Superior temporal gyrus (tissue), 1 donor: ENCODE measurements at regions not wholly inside any gene's neighbourhood (a gene's known extent, or its start where the extent isn't known, plus 50 kb on each side); places are given as distances from the start of the nearest gene placed in this dataset.
A peak's percentile ranks its signal among the peaks of the same experiment; 100 is the strongest.

Experiments
- DNase-seq: peaks from one replicate; pipeline ENCODE4 v3.0.0-alpha.2; 2016; ENCODE audit errors: extremely low spot score

- no peak for DNase-seq
Observed at GRCh38 chr1:36576551-36577110, 93.9 kb upstream of the CSF3R start.

DNA sequence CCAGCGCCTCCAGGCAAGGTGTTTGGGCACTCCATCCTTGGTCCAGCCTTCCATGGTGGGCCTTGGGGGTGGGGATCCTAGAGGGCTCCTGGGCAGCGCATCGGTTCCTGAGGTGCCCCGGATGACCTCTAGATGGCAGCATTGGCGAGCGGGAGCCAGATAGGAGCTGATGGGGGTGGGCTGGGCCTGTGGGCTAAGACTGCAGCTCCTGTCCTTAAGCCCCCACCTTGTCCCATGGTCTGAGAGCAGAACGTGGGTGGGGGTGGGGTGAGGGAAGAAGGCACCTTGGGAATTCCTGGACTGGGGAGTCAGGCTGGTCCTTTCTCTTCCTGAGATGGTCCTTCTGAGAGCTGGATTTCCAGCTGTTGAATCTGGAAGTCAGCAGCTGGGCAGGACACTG, 93.4 kb upstream of the CSF3R start:
- DNase-seq, result peak; percentile 68

DNA sequence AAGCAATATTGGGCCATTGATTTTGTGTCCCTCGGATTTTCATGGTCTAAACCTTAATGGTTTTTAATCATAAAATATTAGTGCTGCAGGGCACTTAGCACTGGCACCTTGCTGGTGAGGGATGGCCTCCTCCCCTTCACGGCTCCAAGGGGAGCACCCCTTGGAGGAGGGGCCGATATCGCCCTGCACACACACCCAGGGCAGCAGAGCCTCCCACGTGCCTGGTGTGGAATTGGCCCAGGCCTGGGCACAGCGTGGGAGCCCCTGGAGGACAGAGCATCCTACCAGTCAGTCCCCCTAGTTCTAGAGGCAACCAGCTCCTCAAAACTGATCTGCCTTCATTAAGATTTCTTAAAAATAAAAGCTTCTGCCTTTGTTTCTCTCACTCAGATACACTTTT, 90.7 kb upstream of the CSF3R start:
- no peak for DNase-seq

- no peak for DNase-seq
Observed at GRCh38 chr1:36572906-36573305, 90.2 kb upstream of the CSF3R start.

DNA sequence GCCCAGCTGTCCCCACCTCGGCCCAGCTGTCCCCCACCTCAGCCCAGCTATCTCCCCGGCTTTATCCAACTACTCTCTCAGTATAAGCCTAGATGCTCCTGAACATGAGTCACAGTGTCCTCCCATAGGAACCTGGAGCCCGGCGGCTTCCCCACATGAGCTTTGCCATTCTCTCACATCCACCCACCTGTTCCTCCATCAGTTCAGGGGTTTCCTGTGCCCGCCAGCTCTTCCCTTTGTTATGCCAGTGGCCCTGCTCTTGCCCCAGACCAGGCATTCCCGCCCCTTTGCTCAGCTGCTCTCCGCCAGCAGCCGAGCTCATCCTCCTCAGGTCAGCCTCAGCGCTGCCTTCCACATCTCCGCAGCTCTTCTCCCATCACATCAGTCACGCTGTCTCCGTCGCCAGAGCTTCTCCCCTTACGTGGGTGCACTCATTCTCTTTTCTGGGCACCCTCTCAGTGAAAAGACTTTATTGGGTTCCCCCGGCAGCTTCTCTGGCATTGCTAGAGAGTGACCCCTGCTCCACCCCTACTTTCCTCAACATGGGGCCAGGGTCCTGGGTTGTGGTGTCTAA, 89.5 kb upstream of the CSF3R start:
- no peak for DNase-seq

GRCh38 chr1:36571106-36571505, 88.4 kb upstream of the CSF3R start:
- no peak for DNase-seq

GRCh38 chr1:36570478-36571060, 87.9 kb upstream of the CSF3R start:
- DNase-seq, result no peak

DNA sequence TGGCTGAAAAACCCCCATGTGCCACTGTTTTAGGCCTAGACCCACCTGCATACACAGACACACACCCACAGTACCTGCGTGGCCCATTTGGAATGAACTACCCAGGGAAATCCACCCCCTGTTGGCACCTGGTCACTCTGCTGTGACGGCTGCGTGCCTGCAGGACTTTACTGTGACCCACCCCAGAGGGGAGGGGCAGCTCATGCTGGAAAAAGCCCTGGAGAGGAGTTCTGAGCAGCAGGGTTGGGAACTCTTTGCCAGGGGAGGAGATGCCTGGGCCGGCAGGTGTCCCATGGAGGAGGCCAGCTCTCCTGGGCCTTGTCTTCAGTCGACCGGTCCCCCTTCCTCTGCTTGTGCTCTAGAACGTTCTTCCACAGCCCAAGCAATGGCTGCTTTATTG, 87.3 kb upstream of the CSF3R start:
- no peak for DNase-seq

GRCh38 chr1:36567601-36568341, 85.1 kb upstream of the CSF3R start:
- DNase-seq, result no peak

- DNase-seq, result no peak
Observed at GRCh38 chr1:36565576-36566501, 83.1 kb upstream of the CSF3R start.

GRCh38 chr1:36562181-36562685, 79.5 kb upstream of the CSF3R start:
- DNase-seq, result no peak

GRCh38 chr1:36561361-36561724, 78.6 kb upstream of the CSF3R start:
- no peak for DNase-seq

GRCh38 chr1:36560621-36561360, 78.1 kb upstream of the CSF3R start:
- DNase-seq, result no peak

DNA sequence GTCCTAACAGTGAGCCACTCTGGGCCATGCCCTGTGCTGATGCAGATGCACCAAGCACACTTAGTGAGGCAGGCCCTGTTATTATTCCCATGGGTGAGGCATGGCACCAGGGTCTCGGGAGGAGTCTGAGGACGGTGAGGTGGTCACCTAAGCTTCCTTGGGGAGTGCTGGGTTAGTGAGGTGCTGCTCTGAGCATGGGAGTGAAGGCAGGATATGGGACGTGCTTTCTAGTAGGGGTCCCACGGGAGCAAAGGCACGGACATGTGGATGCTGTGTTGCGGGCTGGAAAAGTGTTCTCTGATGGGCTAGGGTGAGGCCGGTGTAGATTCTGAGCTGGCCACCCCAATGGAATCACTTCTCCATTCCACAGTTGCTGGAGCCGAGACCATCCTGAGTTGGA, 77.5 kb upstream of the CSF3R start:
- DNase-seq, result no peak

DNA sequence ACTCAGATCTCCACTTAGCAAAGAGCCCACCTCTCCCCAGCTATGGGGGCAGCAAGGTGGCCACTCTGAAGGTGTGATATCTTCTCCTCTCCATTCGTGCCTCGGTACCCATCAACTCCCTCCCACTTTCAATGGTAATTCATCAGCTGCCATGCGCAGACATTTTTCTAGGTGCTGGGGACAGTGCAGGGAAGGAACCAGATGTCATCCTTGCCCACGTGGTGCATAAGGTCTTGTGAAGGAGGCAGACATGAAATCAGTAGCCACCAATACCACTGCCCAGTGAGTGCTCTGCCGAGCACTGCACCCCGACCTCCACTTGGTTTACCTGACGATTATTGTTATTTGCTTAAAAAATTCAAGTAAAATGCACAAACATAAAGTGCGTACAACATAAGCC, 76.3 kb upstream of the CSF3R start:
- DNase-seq, result no peak

DNA sequence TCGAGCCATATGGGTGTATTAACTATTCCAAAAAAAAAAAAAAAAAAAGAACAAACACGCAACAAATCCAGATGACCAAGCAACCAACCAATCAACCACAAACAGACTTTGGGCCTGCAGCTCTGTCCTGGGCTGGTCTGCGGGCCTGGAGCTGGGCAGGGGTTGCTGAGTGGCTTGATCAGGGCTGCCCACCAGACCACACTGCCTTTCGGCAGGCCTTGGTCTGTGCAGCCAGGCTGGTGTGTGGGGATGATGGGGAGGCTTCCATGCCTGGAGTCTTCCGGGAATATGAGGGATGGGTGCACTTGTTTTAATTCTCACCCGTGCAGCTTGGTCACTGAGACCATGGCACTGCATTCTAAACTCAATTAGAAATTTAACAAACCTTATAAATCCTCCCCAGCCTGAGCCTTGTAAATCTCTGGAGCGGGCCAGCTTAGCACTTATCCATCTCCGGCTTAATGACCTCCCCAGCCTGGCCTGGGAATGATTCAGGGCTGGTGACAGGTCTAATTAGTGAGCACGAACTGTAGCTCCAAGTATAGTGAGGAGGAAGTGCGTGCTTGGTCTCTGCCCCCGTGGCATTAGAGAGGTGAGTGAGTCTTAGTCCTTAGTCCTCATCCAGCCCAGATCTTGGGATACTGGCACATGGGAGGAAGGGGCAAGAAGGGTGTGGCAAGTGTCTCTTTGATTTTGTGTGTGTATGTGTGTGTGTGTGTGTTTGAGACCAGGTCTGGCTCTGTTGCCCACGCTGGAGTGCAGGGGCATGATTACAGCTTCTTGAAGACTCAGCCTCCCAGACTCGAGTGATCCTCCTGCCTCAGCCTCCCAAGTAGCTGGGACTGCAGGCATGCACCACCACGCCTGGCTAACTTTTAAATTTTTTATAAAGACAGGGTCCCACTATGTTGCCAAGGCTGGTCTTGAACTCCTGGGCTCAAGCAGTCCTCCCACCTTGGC, 74.6 kb upstream of the CSF3R start:
- DNase-seq, result no peak

DNA sequence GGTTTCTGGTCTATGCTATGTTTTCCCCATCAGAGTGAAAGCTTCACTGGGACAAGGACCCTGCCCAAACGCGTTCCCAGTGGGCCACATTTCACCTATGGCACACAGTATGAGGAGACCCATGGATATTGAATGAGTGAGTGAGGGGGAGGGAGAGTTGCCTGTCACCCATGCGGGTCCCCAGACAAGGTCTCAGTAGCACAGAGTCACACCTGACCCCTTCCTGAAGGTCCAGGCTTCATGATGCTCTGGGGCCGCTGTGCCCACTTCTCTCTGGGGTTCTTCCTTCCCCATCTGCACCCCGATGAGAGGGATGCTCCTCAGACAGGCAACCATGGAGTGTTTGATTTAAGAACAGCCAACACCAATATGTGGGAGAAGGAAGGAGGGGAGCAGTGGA, 72.3 kb upstream of the CSF3R start:
- no peak for DNase-seq

- DNase-seq, result no peak
Observed at GRCh38 chr1:36554323-36554628, 71.6 kb upstream of the CSF3R start.

DNA sequence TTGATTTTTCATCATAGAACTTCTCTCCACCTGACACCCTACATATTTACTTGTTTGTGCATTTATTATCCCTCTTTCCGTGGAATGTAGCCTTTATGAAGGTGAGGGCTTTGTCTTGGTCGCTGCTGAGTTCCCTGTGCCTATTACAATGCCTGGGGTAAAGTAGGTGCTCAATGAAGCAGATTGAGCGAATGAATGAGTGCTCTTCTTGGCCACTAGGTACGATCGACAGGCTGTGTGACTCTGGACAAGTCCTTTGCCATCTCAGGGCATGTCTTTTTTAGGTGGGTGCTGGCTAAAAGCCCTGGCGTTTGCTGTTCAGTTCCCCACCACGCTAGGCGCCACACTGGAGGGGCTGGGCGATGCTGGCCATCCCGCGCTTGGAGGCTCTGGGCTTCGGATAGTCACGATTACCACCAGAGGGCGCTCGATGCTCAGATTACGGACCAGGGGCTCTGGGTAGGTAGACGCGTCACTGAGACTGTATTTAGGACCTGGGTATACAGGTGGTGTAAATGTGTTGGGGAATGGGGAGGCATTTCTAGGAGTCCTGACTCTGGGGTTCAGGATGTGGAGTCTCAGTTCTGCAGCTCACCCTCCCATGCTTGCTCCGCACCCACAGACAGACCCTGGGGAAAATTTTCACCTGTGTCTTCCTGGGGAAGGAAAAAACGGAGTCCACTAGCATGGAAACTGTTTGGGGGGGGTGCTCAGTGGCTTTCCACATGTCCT, 71.0 kb upstream of the CSF3R start:
- DNase-seq, result peak; percentile 78
